Neuron (in vitro differentiated cells): ENCODE measurements at regions not wholly inside any gene's neighbourhood (a gene's known extent, or its start where the extent isn't known, plus 50 kb on each side); places are given as distances from the start of the nearest gene placed in this dataset.

ENCODE experiments used
- H2AFZ ChIP-seq: one replicate; pipeline ENCODE4 v1.6.1; 2013; ENCODE audit warnings: low read depth, mild to moderate bottlenecking, inconsistent platforms, low read length, moderate library complexity
- H3K27me3 ChIP-seq: one replicate; pipeline ENCODE4 v1.6.1; 2013; ENCODE audit warnings: low read length; ENCODE audit not compliant: insufficient read depth
- H3K36me3 ChIP-seq: one replicate; pipeline ENCODE4 v1.6.1; 2013; ENCODE audit warnings: low read length; ENCODE audit not compliant: insufficient read depth
- H3K4me1 ChIP-seq: one replicate; pipeline ENCODE4 v1.6.1; 2013; ENCODE audit warnings: low read length; ENCODE audit not compliant: insufficient read depth
- H3K4me3 ChIP-seq: 2 replicates; pipeline ENCODE4 v1.5.1; 2013; ENCODE audit warnings: mild to moderate bottlenecking, low read length, moderate library complexity
- H3K9me3 ChIP-seq: one replicate; pipeline ENCODE4 v1.6.1; 2013; ENCODE audit warnings: low read length

DNA sequence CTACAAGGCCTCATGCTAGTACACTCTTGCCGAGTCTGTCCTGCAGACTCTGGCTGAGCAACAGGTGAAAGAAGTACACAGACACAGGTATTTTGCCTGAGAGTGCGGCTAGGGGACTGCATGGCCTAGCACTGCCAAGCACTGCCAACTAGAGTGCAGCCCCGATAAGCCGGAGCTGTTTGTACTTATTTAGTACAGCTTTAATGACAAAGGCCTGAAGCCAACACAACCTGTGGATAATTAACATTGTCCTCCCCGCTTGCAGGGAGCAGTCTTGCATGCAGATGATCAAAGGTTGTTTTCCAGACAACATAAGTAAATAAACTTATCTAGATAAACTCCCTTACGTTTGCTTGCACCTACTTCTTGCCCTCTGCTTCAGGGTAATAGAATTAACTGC lies 63.7 kb upstream of the MMADHC start:
- Histone ChIP-seq H3K9me3 (peaks cover 4% of the 10 kb centered on the region), H3K27me3 (no peaks in the 10 kb centered on the region), H3K4me1 (no peaks in the 10 kb centered on the region), H2AFZ (no peak overlapping the region), H3K36me3 (no peaks in the 10 kb centered on the region), H3K4me3 (no peak overlapping the region)

DNA sequence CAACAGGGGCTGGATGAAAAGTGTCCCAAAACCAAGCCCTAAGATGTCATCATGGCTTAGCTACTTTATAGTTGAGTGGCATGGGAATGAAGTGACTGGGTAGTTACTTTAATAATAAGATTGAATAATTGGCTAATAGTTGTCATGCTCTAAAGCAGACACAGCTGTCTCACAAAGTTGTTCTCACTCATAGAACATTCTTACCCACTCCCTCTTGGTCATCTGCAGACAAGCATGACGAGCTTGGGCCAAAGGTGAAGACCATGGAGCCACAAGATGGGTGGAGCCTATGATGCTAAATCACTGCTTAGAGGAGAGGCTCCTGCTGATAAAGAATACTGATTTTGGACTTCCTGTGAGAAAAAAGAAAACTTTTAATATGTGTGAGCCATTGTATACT lies 62.4 kb upstream of the MMADHC start:
- Histone ChIP-seq H3K4me1 (no peaks in the 10 kb centered on the region), H2AFZ (no peak overlapping the region), H3K27me3 (no peaks in the 10 kb centered on the region), H3K36me3 (no peaks in the 10 kb centered on the region), H3K9me3 (peaks cover 3% of the 10 kb centered on the region), H3K4me3 (no peak overlapping the region)

DNA sequence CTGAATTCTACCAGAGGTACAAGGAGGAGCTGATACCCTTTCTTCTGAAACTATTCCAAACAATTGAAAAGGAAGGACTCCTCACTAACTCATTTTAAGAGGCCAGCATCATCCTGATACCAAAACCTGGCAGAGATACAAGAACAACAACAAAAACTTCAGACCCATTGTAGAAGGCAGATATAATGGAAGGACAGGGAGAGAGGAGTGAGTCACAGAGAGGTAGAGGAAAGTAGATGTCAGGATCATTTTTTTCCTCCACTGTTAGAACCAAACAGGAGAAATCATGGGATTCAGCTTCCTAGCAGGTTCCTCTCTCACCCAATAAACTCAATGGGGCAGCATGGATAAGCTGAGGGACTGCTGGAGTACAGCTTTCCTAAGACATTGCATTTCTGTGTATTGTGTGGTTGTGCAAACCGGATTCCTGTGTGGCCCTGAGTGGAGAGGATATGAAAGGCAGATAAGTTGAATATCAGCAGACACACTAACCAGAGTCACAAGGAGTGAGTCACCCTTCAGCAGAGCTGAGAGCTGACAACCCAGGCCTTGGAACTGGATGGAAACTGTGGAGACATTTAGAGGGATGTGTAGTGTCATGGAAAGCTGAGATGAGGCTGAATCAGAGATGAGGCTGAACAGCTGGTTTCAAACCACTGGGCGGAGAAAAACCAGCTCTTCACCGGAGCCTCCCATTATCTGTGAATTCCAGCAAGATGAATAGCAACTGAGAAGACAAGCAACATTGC lies 60.9 kb upstream of the MMADHC start:
- Histone ChIP-seq H3K27me3 (no peaks in the 10 kb centered on the region), H3K9me3 (peaks cover 3% of the 10 kb centered on the region), H2AFZ (no peak overlapping the region), H3K4me1 (no peaks in the 10 kb centered on the region), H3K4me3 (no peak overlapping the region), H3K36me3 (no peaks in the 10 kb centered on the region)

DNA sequence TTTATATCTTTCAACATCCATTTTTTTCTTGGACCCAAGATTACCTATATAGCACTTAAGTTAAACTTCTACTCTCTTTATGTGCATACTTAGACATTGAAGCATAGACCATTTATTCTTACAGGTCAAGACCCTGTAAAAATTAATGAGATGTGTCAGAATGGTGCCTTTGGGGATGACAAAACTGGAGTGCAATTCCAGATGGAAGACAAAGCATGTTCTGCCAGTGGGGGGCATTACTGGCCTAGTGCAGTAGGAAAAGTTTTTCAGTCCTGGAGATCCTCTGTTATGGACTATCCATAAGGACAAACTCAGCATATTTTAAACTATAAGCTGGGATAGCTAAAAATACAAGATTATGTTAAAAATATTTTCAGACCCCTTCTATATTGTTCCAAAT lies 57.8 kb upstream of the MMADHC start:
- Histone ChIP-seq H3K27me3 (no peaks in the 10 kb centered on the region), H3K4me3 (no peak overlapping the region), H3K9me3 (no peaks in the 10 kb centered on the region), H3K36me3 (no peaks in the 10 kb centered on the region), H2AFZ (no peak overlapping the region), H3K4me1 (no peaks in the 10 kb centered on the region)
